ENCODE measurements at regions not wholly inside any gene's neighbourhood (a gene's known extent, or its start where the extent isn't known, plus 50 kb on each side); places are given as distances from the start of the nearest gene placed in this dataset.
"Not testable (repeated sequence)": the region's sequence is repeated elsewhere in the genome, so short reads cannot be mapped to it uniquely, and the experiment has no call there.

DNA sequence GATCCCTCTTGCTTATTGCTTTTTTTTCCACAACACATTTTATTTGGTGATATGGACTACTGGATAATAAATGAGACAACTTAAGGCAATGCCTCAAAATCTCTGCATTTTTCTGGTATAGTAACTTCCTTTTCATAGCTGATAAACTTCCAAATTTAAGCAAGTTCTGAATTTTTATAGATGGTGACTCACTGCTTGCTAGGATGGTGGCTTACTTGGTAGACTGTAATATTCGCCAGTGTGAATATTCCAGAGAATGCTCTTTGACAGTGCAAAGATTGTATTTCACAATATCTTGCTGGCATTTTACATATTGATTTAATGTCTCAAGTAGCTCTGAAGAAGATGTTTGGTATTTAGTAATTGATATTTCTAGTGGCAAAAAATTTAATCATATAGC lies 472.4 kb downstream of the TFEC start:
- CTCF ChIA-PET: no interaction called here
- H3K27ac Mint-ChIP-seq: no peak overlapping the region

DNA sequence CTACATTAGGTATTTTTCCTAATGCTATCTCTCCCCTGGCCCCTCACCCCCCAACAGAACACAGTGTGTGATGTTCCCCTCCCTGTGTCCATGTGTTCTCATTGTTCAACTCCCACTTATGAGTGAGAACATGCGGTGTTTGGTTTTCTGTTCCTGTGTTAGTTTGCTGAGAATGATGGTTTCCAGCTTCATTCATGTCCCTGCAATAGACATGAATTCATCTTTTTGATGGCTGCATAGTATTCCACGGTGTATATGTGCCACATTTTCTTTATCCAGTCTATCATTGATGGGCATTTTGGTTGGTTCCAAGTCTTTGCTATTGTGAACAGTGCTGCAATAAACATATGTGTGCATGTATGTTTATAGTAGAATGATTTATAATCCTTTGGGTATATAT lies 473.3 kb downstream of the TFEC start:
- H3K36me3 Mint-ChIP-seq, H3K9me3 Mint-ChIP-seq, CTCF ChIA-PET, DNase-seq, H3K4me3 Mint-ChIP-seq, H3K27me3 Mint-ChIP-seq, H3K4me1 Mint-ChIP-seq, H3K27ac Mint-ChIP-seq: not testable (repeated sequence)

More for the DNA sequence above, 472.4 kb downstream of the TFEC start:
- DNase-seq: no peak
- no peaks in the 10 kb centered on the region for H3K4me1 Mint-ChIP-seq
- H3K36me3 Mint-ChIP-seq: no peaks in the 10 kb centered on the region
- H3K9me3 Mint-ChIP-seq: peaks cover 1% of the 10 kb centered on the region
- H3K27me3 Mint-ChIP-seq: no peaks in the 10 kb centered on the region
- no peak overlapping the region for H3K4me3 Mint-ChIP-seq

DNA sequence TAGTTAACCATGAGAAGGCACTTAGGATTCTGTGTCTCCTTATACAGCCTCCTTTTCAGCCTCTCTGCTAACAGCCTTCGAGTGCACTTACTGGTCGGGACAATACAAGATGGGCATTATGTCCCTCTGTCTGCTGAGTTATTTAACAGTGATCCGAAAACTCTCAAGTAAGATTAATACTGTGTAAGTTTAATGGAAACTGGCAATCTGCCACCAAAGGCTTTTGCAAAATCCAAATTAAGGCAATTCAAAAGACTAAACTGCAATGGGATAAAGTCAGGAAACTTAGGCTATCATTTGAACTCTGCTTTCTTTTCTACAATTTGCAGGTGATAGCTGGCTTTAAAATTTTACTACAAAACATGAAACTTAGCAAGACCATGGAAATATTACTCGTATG lies 477.8 kb downstream of the TFEC start:
- Mint-ChIP-seq H3K9me3 (peaks cover 1% of the 10 kb centered on the region), H3K4me3 (no peak overlapping the region), H3K27me3 (no peaks in the 10 kb centered on the region), H3K36me3 (no peaks in the 10 kb centered on the region), H3K27ac (no peak overlapping the region), H3K4me1 (no peaks in the 10 kb centered on the region)
- CTCF ChIA-PET: no interaction called here
- no peak for DNase-seq

DNA sequence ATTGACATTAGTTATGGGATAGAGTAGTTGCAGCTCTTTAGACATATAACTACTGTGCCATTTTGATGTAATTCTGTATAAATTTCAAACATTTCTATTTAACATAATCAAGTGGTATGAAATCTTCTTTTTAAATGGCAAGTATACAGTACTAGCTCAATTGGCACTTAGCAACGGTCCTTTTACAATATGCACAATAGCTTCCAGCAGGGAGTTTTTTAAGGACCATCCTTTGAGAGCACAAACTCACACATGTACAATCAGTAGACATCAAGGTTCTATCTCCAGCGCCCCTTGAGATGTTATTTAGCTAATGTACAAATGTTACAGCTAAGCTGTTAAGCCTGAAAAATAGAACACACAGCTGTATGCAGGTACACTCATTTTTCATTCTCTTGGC lies 480.7 kb downstream of the TFEC start:
- Mint-ChIP-seq H3K9me3 (no peaks in the 10 kb centered on the region), H3K4me1 (no peaks in the 10 kb centered on the region), H3K27ac (no peak overlapping the region), H3K4me3 (no peak overlapping the region), H3K36me3 (no peaks in the 10 kb centered on the region), H3K27me3 (no peaks in the 10 kb centered on the region)
- CTCF ChIA-PET: no interaction called here
- no peak for DNase-seq

DNA sequence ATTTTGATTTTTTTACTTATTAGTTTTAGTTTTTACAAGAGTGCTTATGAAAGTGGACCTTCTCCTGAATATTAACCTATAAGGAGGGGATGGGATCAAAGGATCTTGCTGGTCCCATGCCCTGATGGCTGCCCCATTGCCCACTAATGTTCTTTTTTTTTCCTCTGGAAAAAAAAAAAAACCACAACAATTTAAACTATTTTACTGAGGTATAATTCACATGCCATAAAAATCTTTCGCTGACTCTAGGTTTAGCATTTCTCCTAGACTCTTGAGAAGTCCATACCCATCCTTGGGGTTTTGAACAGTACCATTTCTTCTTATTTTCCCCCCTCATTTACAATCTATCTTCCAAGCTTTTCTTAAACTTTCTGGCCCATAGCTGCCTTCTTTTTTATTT lies 481.8 kb downstream of the TFEC start:
- no peak for DNase-seq
- H3K4me1 Mint-ChIP-seq: no peaks in the 10 kb centered on the region
- no peaks in the 10 kb centered on the region for H3K27me3 Mint-ChIP-seq
- CTCF ChIA-PET: no interaction called here
- H3K4me3 Mint-ChIP-seq: no peak overlapping the region
- H3K9me3 Mint-ChIP-seq: no peaks in the 10 kb centered on the region
- H3K36me3 Mint-ChIP-seq: no peaks in the 10 kb centered on the region
- H3K27ac Mint-ChIP-seq: no peak overlapping the region

DNA sequence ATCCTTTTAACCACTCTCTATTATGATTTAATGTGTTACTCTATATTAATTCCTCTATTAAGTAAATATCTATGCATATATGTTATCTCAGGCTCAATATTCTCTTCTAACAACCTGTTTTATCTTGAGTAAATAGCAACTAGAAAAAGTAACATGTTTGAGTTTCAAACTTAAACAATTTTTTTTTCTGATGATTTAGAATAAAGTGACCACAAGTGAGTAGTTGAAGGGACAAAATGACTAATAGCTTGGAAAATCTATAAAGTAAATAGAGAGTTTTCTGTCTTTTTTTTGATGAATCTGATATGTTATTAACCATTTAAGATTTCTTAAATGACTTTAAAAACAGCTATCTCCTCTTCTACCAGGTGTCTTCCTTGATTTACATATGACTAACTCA lies 483.8 kb downstream of the TFEC start:
- H3K36me3 Mint-ChIP-seq: no peaks in the 10 kb centered on the region
- no peak overlapping the region for H3K4me3 Mint-ChIP-seq
- H3K4me1 Mint-ChIP-seq: no peaks in the 10 kb centered on the region
- DNase-seq: no peak
- H3K9me3 Mint-ChIP-seq: no peaks in the 10 kb centered on the region
- no peak overlapping the region for H3K27ac Mint-ChIP-seq
- no peaks in the 10 kb centered on the region for H3K27me3 Mint-ChIP-seq
- CTCF ChIA-PET: no interaction called here

DNA sequence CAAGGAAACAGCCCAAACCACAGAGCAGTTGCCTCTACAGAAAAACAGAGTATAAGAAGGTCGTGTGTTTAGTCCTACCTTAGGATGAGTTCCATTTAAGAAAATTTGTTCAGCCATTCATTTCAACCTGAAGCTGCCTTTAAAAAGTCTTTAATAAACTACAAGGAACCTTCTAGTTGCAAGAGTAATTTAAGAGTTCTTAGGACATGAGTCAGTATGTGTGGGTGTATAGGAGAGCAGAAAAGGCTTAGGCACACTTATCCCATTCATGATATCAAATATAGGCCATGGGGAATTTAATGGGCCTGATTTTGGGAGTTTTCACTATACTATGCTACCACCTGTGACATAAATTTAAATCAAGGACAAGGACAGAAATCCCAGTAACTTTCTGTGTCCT lies 496.8 kb downstream of the TFEC start:
- Mint-ChIP-seq H3K4me1 (no peaks in the 10 kb centered on the region), H3K4me3 (no peak overlapping the region), H3K27me3 (no peaks in the 10 kb centered on the region), H3K36me3 (no peaks in the 10 kb centered on the region), H3K27ac (no peak overlapping the region), H3K9me3 (no peaks in the 10 kb centered on the region)
- DNase-seq: no peak
- CTCF ChIA-PET: no interaction called here

DNA sequence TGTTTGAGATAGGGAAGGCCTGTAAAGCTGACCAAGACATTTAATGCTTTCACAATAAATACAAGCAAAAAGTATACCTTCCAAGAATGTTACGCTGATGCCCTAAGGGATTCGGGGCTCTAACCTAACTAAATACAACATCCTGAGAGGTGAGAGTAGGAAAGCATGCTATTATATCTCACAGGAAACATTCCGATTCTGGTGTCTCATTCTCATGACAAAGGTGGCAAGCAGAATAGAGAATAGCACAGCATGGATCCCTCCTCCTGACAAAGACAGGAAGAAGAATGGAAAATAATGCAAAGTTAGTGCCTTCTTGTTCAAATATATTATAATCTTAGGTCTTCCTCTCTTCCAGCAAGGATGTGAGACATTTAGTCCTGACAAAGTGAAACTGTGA lies 504.3 kb downstream of the TFEC start:
- Mint-ChIP-seq H3K4me1 (no peaks in the 10 kb centered on the region), H3K27ac (no peak overlapping the region), H3K27me3 (no peaks in the 10 kb centered on the region), H3K9me3 (peaks cover 3% of the 10 kb centered on the region), H3K36me3 (no peaks in the 10 kb centered on the region), H3K4me3 (no peak overlapping the region)
- CTCF ChIA-PET: no interaction called here
- DNase-seq: no peak

DNA sequence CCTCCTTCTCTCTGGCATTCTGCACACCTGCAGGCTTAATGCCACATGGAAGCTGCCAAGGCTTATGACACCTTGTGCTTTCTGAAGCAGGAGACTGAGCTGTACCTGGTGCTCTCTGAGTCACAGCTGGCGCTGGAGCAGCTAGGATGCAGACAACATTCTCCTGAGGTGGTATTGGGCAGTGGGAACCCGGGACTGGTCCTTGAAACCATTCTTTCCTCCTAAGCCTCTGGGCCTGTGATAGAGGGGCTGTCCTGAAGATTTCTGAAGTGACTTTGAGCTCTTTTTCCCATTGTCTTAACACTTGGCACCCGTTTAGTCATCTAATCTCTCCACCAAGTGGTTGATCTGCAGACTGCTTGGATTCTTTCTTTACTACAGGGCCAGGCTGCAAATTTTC lies 508.4 kb downstream of the TFEC start:
- no peaks in the 10 kb centered on the region for H3K27me3 Mint-ChIP-seq
- CTCF ChIA-PET: no interaction called here
- no peak for DNase-seq
- peaks cover 3% of the 10 kb centered on the region for H3K9me3 Mint-ChIP-seq
- no peak overlapping the region for H3K4me3 Mint-ChIP-seq
- H3K4me1 Mint-ChIP-seq: no peaks in the 10 kb centered on the region
- H3K36me3 Mint-ChIP-seq: no peaks in the 10 kb centered on the region
- H3K27ac Mint-ChIP-seq: no peak overlapping the region

DNA sequence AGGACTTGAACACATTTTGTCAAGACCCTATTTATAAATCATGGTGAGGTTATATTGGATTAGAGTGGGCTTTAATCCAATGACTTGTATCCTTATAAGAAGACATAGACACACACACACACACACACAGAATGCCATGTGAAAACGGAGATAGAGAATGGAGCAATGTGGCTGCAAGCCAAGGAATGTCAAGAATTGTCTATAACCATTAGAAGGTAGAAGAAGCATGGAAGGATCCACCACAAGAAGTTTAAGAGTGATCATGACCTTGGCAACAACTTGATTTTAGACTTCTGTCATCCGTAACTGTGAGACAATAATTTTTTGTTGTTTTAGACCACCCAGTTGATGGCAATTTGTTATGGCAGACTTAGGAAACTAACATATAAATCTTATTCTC lies 514.2 kb downstream of the TFEC start:
- H3K36me3 Mint-ChIP-seq: no peaks in the 10 kb centered on the region
- no peak overlapping the region for H3K27ac Mint-ChIP-seq
- CTCF ChIA-PET: no interaction called here
- no peaks in the 10 kb centered on the region for H3K4me1 Mint-ChIP-seq
- H3K9me3 Mint-ChIP-seq: no peaks in the 10 kb centered on the region
- no peak for DNase-seq
- H3K27me3 Mint-ChIP-seq: no peaks in the 10 kb centered on the region
- H3K4me3 Mint-ChIP-seq: no peak overlapping the region

DNA sequence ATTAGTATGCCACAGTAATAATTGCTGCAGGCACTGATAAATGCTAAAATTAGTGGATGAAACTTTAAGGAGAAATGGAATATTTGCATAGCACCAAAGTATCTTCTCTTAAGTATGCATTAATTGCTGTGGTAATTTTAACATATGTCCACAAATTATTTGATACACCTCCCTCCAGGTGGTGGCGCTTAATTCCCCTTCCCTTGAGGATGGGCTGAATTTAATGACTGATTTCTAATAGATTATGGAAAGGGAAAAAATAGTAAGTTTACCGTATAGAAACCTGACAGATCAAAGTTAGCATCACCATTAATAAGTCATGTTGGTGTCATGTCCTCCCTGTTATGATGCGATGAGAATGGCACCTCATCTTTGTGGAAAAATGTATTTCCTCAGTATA lies 519.2 kb downstream of the TFEC start:
- Mint-ChIP-seq H3K27ac (no peak overlapping the region), H3K4me3 (no peak overlapping the region), H3K36me3 (no peaks in the 10 kb centered on the region), H3K4me1 (no peaks in the 10 kb centered on the region), H3K27me3 (no peaks in the 10 kb centered on the region), H3K9me3 (no peaks in the 10 kb centered on the region)
- no peak for DNase-seq
- CTCF ChIA-PET: no interaction called here

DNA sequence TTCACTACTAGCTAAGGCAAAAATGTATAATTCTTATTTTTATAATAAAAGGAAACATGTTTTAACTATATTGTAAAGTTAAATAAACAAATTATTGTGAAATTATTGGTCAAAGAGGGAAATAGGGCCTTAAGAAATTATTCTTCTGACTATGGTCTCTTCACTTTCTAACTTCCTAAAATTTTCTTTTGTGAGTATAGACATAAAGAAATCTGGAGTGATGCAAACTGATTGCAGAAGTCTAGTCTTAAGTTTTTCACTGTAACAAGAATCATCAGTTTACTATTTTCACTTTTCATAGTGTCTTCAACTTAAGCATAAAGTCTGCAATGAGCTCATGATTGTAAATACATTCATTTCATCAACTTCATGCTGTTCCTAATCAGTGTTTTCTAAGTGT lies 525.4 kb downstream of the TFEC start:
- H3K27ac Mint-ChIP-seq: no peak overlapping the region
- CTCF ChIA-PET: no interaction called here
- H3K9me3 Mint-ChIP-seq: no peaks in the 10 kb centered on the region

DNA sequence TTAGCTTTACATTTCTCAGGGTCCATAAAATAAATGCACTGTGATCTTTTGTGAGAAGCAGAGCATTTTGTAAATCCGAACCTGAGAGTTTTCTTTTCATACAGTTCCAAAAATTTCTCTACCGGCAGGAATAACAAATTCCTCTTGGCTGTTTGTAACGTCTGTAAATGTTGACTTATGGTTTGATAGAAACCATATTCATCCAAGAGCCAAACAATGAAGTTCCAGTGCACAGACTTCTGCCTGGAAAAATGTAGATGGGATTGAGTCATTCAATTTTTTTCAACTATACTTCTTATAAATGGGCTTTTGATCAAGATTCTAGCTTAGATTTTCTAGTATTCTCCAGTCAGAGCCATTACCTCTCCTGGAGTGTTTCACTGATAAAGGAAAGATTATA lies 530.6 kb downstream of the TFEC start:
- no peak for DNase-seq

More for the DNA sequence above, 525.4 kb downstream of the TFEC start:
- Mint-ChIP-seq H3K4me3 (no peak overlapping the region), H3K27me3 (no peaks in the 10 kb centered on the region), H3K36me3 (no peaks in the 10 kb centered on the region), H3K4me1 (no peaks in the 10 kb centered on the region)
- no peak for DNase-seq

DNA sequence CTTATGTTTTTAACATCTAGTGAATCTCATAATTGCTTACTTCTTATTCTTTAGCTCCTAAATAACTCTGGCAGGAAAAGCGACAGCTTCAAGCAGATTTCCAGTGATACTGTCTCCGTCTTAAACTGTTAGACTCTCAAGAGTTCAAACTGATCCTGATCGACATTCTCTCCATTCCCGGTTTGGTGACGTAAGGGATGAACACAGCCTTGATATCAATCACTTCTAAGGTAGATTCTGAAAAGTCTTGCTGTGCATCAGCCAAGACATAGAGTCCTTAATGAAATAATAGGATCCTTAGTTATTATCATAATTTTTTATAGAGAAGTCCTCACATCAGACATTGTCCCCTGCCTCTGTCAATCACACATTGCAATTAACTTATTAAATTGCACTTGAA lies 534.6 kb downstream of the TFEC start:
- DNase-seq: no peak
- no peaks in the 10 kb centered on the region for H3K36me3 Mint-ChIP-seq
- H3K9me3 Mint-ChIP-seq: no peaks in the 10 kb centered on the region
- CTCF ChIA-PET: no interaction called here
- H3K27me3 Mint-ChIP-seq: no peaks in the 10 kb centered on the region
- H3K27ac Mint-ChIP-seq: no peak overlapping the region
- H3K4me3 Mint-ChIP-seq: no peak overlapping the region
- H3K4me1 Mint-ChIP-seq: no peaks in the 10 kb centered on the region

More for the DNA sequence above, 530.6 kb downstream of the TFEC start:
- Mint-ChIP-seq H3K4me3 (no peak overlapping the region), H3K27me3 (no peaks in the 10 kb centered on the region), H3K9me3 (no peaks in the 10 kb centered on the region), H3K4me1 (no peaks in the 10 kb centered on the region), H3K36me3 (no peaks in the 10 kb centered on the region), H3K27ac (no peak overlapping the region)
- CTCF ChIA-PET: no interaction called here

DNA sequence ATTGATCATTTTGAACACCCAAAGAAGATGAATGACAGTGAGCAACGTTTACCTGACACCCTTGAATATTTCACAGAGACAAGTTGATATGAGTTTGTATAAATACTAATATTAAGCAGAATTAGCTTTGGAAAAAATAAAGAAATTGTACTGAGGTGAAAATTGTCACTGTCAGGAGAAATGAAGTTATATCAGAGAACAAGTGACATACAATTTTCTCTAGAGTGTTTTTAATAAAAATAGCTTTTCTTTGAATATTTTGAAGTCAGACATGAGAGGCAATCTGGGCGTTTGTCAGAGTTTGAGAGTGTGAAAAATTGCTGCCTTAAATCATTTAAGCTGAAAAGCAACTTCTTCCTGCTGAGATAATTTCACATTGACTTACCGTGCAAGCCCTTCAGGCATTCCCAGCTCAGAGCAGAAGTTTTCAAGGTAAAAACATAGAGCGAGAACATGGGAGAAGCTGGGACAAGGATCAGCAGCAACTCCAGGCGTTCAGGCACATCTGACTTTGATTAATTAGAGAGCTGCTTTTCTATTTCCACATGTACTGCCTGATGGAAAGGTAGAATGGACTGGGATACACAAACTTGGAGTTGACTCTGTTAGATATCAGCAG lies 535.9 kb downstream of the TFEC start:
- H3K27ac Mint-ChIP-seq: no peak overlapping the region
- H3K4me3 Mint-ChIP-seq: no peak overlapping the region
- H3K9me3 Mint-ChIP-seq: no peaks in the 10 kb centered on the region
- H3K36me3 Mint-ChIP-seq: no peaks in the 10 kb centered on the region
- no peak for DNase-seq
- H3K27me3 Mint-ChIP-seq: no peaks in the 10 kb centered on the region
- CTCF ChIA-PET: no interaction called here
- no peaks in the 10 kb centered on the region for H3K4me1 Mint-ChIP-seq

DNA sequence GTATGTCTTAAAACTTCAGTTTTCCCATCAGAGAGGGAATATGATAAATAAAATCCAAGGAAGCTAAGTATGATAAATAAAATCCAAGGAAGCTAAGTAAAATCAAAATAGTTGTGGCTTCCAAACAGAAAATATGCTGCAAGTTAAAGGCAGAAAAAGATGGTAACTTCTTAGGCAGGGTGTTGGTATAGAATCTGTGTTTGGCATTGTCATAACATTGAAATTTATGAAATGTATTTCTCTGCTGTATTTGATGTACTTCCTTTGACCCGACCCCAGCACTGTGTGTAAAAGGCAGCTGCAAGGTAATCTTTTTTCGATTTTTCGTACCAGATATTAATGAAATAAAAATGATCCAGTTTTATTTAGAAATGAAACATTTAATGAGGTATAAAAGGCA lies 537.2 kb downstream of the TFEC start:
- Mint-ChIP-seq H3K4me1 (no peaks in the 10 kb centered on the region), H3K27ac (no peak overlapping the region), H3K9me3 (no peaks in the 10 kb centered on the region), H3K36me3 (no peaks in the 10 kb centered on the region), H3K4me3 (no peak overlapping the region), H3K27me3 (no peaks in the 10 kb centered on the region)
- CTCF ChIA-PET: no interaction called here
- DNase-seq: no peak

Data from activated naive CD4-positive, alpha-beta T cell treated with anti-CD3 and anti-CD28 coated beads, Interleukin-2, amount 10 ng/mL, durations not matched to agents 7 days and 5 days (primary cell).